Mucosa of rectum (tissue), 2 donors: ENCODE measurements at regions not wholly inside any gene's neighbourhood (a gene's known extent, or its start where the extent isn't known, plus 50 kb on each side); places are given as distances from the start of the nearest gene placed in this dataset.

ENCODE experiments used
- H3K27ac ChIP-seq, 2 donors: one replicate each; pipeline ENCODE4 v1.7.0; 2013; ENCODE audit warnings: inconsistent platforms in 2 of 2, low read depth in 2 of 2, low read length in 2 of 2
- H3K27me3 ChIP-seq, 2 donors: one replicate each; pipeline ENCODE4 v1.7.0; 2013; ENCODE audit warnings: low read length in 2 of 2; ENCODE audit not compliant: control insufficient read depth in 2 of 2, insufficient read depth in 2 of 2
- H3K36me3 ChIP-seq, 2 donors: one replicate each; pipeline ENCODE4 v1.7.0; 2013; ENCODE audit warnings: low read length in 2 of 2; ENCODE audit not compliant: control insufficient read depth in 2 of 2, insufficient read depth in 2 of 2
- H3K4me1 ChIP-seq, 2 donors: one replicate each; pipeline ENCODE4 v1.7.0; 2013; ENCODE audit warnings: low read length in 2 of 2, mild to moderate bottlenecking in 1 of 2; ENCODE audit not compliant: control insufficient read depth in 2 of 2, insufficient read depth in 2 of 2
- H3K4me3 ChIP-seq, 2 donors: one replicate each; pipeline ENCODE4 v1.7.0; 2013; ENCODE audit warnings: low read length in 2 of 2
- H3K9ac ChIP-seq, 2 donors: one replicate each; pipeline ENCODE4 v1.7.0; 2013; ENCODE audit warnings: low read length in 2 of 2, low read depth in 1 of 2, mild to moderate bottlenecking in 1 of 2
- H3K9me3 ChIP-seq, 2 donors: one replicate each; pipeline ENCODE4 v1.7.0; 2013; ENCODE audit warnings: low read length in 2 of 2; ENCODE audit not compliant: control insufficient read depth in 2 of 2
- donor health status: healthy.
- donor health status: Normal muscosa, but diverticular disease.

DNA sequence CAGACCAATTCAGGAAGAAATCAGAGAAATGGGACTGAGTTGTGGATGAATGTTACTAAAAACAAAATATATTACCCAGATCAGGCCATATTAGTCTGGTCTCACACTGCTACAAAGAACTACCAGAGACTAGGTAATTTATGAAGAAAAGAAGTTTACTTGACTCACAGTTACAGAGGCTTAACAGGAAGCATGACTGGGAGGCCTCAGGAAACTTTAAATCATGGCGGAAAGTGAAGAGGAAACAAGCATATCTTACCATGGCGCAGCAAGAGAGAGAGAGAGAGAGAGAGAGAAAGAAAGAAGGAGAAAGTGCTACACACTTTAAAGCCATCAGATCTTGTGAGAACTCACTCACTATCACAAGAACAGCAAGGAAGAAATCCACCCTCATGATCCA lies 636.8 kb upstream of the GRM3 start:
- H3K36me3 ChIP-seq: no peaks in the 10 kb centered on the region
- H3K9me3 ChIP-seq: peaks cover 0 to 2% of the 10 kb centered on the region in 2 donors
- no peaks in the 10 kb centered on the region for H3K4me1 ChIP-seq
- no peaks in the 10 kb centered on the region for H3K27me3 ChIP-seq
- no peak overlapping the region for H3K4me3 ChIP-seq
- H3K27ac ChIP-seq: no peak overlapping the region
- no peak overlapping the region for H3K9ac ChIP-seq

DNA sequence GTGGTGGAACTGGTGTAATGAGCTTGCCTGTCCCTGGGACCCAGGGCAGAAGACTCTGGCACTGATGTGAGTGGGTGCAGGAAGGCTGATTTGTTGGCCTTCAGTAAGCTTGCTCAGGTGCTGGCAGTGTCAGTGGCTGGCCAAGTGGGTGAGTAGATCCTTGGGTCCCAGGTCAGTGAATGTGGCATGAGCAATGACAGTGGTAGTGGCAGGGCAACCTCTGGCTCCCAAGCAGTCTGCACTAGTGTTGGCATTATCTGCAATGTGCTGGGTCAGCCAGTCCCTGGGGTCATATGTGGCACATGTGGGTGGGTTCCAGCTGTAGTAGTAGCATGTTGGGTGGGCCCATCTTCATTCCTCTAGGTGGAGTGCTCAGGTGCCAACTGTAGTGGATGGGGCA lies 640.9 kb upstream of the GRM3 start:
- H3K4me1 ChIP-seq: no peaks in the 10 kb centered on the region
- no peak overlapping the region for H3K27ac ChIP-seq
- H3K27me3 ChIP-seq: no peaks in the 10 kb centered on the region
- H3K9ac ChIP-seq: no peak overlapping the region
- peaks cover 0 to 7% of the 10 kb centered on the region in 2 donors for H3K9me3 ChIP-seq
- no peaks in the 10 kb centered on the region for H3K36me3 ChIP-seq
- no peak overlapping the region for H3K4me3 ChIP-seq

DNA sequence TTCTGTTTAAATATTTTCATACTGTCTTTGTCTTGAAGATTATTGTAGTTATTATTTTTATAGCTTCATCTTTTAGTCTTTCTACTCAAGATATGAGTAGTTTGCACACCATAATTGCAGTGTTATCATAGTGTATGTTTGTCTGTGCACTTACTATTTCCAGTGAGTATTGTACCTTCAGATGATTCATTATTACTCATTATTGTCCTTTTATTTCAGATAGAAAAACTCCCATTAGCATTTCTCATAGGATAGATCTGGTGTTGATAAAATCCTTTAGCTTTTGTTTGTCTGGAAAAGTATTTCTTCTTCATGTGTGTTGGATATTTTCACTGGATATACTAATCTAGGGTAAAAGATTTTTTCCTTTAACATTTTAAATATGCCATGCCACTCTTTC lies 646.2 kb upstream of the GRM3 start:
- Histone ChIP-seq H3K27ac (no peak overlapping the region), H3K9ac (no peak overlapping the region), H3K4me3 (no peak overlapping the region), H3K27me3 (no peaks in the 10 kb centered on the region), H3K4me1 (no peaks in the 10 kb centered on the region), H3K9me3 (peaks cover 0 to 5% of the 10 kb centered on the region in 2 donors), H3K36me3 (no peaks in the 10 kb centered on the region)

GRCh38 chr7:85995101-85995500 lies 648.6 kb upstream of the GRM3 start:
- Histone ChIP-seq H3K36me3 (no peaks in the 10 kb centered on the region), H3K9ac (no peak overlapping the region), H3K9me3 (peaks cover 0 to 5% of the 10 kb centered on the region in 2 donors), H3K27me3 (no peaks in the 10 kb centered on the region), H3K4me1 (no peaks in the 10 kb centered on the region), H3K4me3 (no peak overlapping the region), H3K27ac (no peak overlapping the region)

GRCh38 chr7:85980740-85981139 lies 663.0 kb upstream of the GRM3 start:
- no peaks in the 10 kb centered on the region for H3K4me1 ChIP-seq
- no peak overlapping the region for H3K9ac ChIP-seq
- no peaks in the 10 kb centered on the region for H3K36me3 ChIP-seq
- no peak overlapping the region for H3K4me3 ChIP-seq
- H3K27ac ChIP-seq: no peak overlapping the region
- H3K9me3 ChIP-seq: no peaks in the 10 kb centered on the region
- H3K27me3 ChIP-seq: no peaks in the 10 kb centered on the region

DNA sequence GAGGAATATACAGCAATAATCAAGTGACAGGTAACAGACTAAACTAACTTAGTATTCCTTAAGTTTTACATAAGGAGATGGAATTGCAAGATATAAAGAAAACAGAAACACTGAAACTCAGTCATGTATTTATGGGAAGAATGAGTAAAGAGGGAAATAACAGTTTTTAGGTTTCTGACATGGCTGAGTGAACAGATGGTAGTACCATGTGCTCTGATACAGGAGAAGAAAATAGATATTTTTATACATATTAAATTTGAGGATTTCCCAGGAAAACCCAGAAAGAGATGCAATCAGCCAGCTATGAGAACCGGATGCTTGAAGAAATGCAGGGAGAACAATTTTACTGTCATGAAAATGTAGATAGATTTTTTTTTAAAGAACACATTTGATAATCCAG lies 669.5 kb upstream of the GRM3 start:
- no peaks in the 10 kb centered on the region for H3K9me3 ChIP-seq
- H3K4me1 ChIP-seq: no peaks in the 10 kb centered on the region
- H3K9ac ChIP-seq: no peak overlapping the region
- H3K4me3 ChIP-seq: no peak overlapping the region
- H3K27me3 ChIP-seq: no peaks in the 10 kb centered on the region
- H3K36me3 ChIP-seq: no peaks in the 10 kb centered on the region
- H3K27ac ChIP-seq: no peak overlapping the region

DNA sequence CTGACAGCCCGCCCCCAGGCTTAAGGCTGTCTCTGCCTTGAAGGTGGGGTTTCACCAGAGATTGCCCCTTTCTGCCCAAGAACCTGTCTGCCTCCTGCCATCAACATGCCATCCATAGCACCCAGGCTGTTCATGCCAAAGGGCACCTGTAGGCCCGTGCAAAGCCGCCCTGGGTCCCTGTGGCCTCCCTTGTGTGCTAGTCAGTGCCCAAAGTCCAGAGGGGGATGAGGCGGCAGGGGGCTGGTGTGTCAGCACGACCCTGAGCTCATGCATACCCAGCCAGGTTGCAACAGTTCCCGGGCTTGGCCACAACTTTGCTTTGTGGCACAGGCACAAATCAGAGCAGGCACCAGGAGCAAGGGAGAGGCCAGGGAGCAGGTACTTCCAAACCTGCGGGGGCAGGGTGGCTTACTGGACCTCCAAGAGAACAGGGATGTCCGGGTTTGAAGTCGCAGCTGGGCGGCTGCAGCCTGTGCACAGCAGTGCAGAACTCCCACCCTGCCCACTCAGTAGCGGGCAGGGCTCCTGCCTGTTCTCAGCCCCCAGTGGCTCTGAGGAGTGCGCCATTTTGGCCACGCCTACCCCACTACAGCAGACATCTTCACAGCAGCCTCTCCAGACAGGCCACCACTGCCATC lies 671.1 kb upstream of the GRM3 start:
- H3K9ac ChIP-seq: no peak overlapping the region
- H3K9me3 ChIP-seq: no peaks in the 10 kb centered on the region
- H3K36me3 ChIP-seq: no peaks in the 10 kb centered on the region
- H3K27me3 ChIP-seq: no peaks in the 10 kb centered on the region
- H3K4me3 ChIP-seq: no peak overlapping the region
- H3K4me1 ChIP-seq: no peaks in the 10 kb centered on the region
- no peak overlapping the region for H3K27ac ChIP-seq

GRCh38 chr7:85954961-85955360 lies 688.7 kb upstream of the GRM3 start:
- H3K27me3 ChIP-seq: no peaks in the 10 kb centered on the region
- no peaks in the 10 kb centered on the region for H3K36me3 ChIP-seq
- no peaks in the 10 kb centered on the region for H3K9me3 ChIP-seq
- H3K27ac ChIP-seq: no peak overlapping the region
- no peak overlapping the region for H3K4me3 ChIP-seq
- no peak overlapping the region for H3K9ac ChIP-seq
- H3K4me1 ChIP-seq: no peaks in the 10 kb centered on the region

- Histone ChIP-seq H3K27ac (no peak overlapping the region), H3K9ac (no peak overlapping the region), H3K4me1 (no peaks in the 10 kb centered on the region), H3K36me3 (no peaks in the 10 kb centered on the region), H3K9me3 (no peaks in the 10 kb centered on the region), H3K4me3 (no peak overlapping the region), H3K27me3 (no peaks in the 10 kb centered on the region)
These were observed 692.8 kb upstream of the GRM3 start for GRCh38 chr7:85950871-85951270.

DNA sequence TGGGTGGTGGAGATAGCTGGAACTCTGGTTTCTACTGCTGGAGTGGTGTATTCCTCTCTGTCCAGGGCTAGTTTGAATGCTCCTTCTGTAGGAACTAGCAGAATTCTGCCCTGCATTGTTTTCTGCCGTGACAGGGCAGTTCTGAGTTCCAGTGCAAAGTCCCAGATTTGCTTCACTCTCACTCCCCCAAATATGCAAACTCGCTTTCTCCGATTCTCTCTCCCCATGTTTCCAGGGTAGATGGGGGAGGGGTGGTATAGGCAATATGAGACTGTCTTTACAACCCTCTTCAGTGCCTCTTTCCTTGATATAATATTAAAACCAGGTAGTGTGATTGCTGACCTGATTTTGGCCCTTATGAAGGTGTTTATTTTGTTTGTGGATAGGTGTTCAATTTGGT lies 693.3 kb upstream of the GRM3 start:
- H3K36me3 ChIP-seq: no peaks in the 10 kb centered on the region
- no peak overlapping the region for H3K27ac ChIP-seq
- H3K27me3 ChIP-seq: no peaks in the 10 kb centered on the region
- no peak overlapping the region for H3K4me3 ChIP-seq
- H3K9ac ChIP-seq: no peak overlapping the region
- no peaks in the 10 kb centered on the region for H3K4me1 ChIP-seq
- no peaks in the 10 kb centered on the region for H3K9me3 ChIP-seq

- Histone ChIP-seq H3K27ac (no peak overlapping the region), H3K36me3 (no peaks in the 10 kb centered on the region), H3K27me3 (no peaks in the 10 kb centered on the region), H3K4me3 (no peak overlapping the region), H3K9me3 (no peaks in the 10 kb centered on the region), H3K4me1 (no peaks in the 10 kb centered on the region), H3K9ac (no peak overlapping the region)
These were observed 695.9 kb upstream of the GRM3 start for GRCh38 chr7:85947767-85948166.
